Right atrium auricular region (tissue), 2 donors: ENCODE measurements at regions not wholly inside any gene's neighbourhood (a gene's known extent, or its start where the extent isn't known, plus 50 kb on each side); places are given as distances from the start of the nearest gene placed in this dataset.
A peak's percentile ranks its signal among the peaks of the same experiment; 100 is the strongest.

Experiments
- DNase-seq: peaks from one replicate; pipeline ENCODE4 v3.0.0-alpha.2; 2019; ENCODE audit warnings: low spot score
- H3K27ac ChIP-seq, 2 donors: fragments of 200-600 bp; sonication (generic); 1 replicate in 1 of 2; 2 replicates in 1 of 2; pipeline ENCODE4 v1.5.1; 2016 to 2019
- H3K27me3 ChIP-seq, 2 donors: fragments of 200-600 bp; sonication (generic); one replicate each; pipeline versions ENCODE4 v1.5.1 to v1.6.0; 2017 to 2019
- H3K36me3 ChIP-seq: fragments of 200-600 bp; sonication (generic); one replicate; pipeline ENCODE4 v1.5.1; 2016
- H3K4me1 ChIP-seq, 2 donors: fragments of 200-600 bp; sonication (generic); one replicate each; pipeline versions ENCODE4 v1.5.1 to v1.6.0; 2017 to 2019
- H3K4me3 ChIP-seq, 2 donors: fragments of 200-600 bp; sonication (generic); 1 replicate in 1 of 2; 2 replicates in 1 of 2; pipeline ENCODE4 v1.5.1; 2017 to 2019; ENCODE audit warnings: mild to moderate bottlenecking in 1 of 2, moderate library complexity in 1 of 2
- H3K9me3 ChIP-seq, 2 donors: fragments of 200-600 bp; sonication (generic); one replicate each; pipeline ENCODE4 v1.5.1; 2019
- TF ChIP-seq, protein P1 (sequence below), 2 donors: fragments of 200-600 bp; sonication (generic); IDR thresholded peaks; one replicate each; pipeline ENCODE4 v1.5.1; 2019; ENCODE audit warnings: antibody characterized with exemption in 2 of 2

DNA sequence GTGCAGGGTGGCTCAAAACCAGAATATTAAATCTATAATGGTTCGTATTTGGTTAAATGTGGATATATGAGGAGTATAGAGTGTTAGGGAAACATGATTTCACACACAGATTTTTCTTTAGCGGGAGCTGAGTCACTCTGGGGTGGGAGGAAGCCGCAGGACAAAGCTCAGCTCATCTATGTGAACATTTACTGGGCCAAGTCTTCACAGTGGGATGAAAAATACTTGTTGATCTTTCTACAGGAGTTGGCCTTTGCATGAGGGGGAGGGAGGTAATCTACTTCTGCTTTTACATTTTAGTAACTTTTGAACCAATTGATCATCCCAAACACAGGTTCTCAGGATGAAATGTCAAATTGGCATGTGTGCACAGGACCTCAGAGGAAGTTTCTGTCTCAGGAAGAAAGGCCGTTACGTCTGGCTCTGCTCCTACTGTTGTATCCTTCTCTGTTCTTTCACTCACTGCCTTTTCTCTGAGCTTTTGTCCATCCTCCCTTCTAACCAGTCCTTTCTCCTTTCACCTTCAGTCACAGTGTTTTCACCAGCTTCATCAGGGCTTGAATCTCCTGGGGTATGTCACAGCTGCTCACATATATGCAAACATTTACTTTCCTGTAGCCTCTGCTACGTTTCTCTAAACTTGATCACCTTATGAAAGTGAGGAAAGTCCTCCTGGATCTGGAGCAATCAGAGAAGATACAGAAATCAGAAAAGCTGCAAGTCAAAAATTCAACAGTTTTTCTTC lies 943.3 kb upstream of the FANCL start:
- Histone ChIP-seq H3K9me3 (no peaks in the 10 kb centered on the region), H3K27me3 (no peaks in the 10 kb centered on the region), H3K27ac (no peak overlapping the region), H3K4me3 (no peak overlapping the region), H3K4me1 (no peaks in the 10 kb centered on the region), H3K36me3 (no peaks in the 10 kb centered on the region)
- TF ChIP-seq, protein P1, sequence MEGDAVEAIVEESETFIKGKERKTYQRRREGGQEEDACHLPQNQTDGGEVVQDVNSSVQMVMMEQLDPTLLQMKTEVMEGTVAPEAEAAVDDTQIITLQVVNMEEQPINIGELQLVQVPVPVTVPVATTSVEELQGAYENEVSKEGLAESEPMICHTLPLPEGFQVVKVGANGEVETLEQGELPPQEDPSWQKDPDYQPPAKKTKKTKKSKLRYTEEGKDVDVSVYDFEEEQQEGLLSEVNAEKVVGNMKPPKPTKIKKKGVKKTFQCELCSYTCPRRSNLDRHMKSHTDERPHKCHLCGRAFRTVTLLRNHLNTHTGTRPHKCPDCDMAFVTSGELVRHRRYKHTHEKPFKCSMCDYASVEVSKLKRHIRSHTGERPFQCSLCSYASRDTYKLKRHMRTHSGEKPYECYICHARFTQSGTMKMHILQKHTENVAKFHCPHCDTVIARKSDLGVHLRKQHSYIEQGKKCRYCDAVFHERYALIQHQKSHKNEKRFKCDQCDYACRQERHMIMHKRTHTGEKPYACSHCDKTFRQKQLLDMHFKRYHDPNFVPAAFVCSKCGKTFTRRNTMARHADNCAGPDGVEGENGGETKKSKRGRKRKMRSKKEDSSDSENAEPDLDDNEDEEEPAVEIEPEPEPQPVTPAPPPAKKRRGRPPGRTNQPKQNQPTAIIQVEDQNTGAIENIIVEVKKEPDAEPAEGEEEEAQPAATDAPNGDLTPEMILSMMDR (IDR thresholded peaks at IDR 0.05) = no peak
- DNase-seq = no peak

DNA sequence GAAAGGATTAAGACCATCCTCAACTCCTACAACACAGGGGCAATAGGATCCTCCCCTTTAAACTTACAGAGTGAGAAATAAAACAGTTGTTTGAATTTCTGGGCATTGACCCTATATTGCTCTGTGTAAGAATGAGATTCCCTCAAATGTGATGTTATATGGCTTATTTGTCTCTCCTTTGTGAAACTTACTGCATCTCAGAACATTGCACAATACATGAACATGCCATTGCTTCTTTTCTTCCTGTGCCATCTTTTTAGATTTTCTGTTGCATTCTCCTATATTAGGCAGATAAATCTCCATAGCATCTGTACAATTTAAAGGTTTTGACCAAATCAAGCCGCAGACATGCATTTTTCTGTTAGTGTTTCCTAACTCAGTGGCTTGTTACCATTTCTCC lies 941.9 kb upstream of the FANCL start:
- Histone ChIP-seq H3K4me1 (no peaks in the 10 kb centered on the region), H3K4me3 (no peak overlapping the region), H3K27ac (no peak overlapping the region), H3K36me3 (no peaks in the 10 kb centered on the region), H3K27me3 (no peaks in the 10 kb centered on the region), H3K9me3 (no peaks in the 10 kb centered on the region)
- TF ChIP-seq, protein P1 (IDR thresholded peaks at IDR 0.05) = no peak
- no peak for DNase-seq

GRCh38 chr2:59182249-59182648 lies 941.1 kb upstream of the FANCL start:
- Histone ChIP-seq H3K27me3 (no peaks in the 10 kb centered on the region), H3K4me1 (no peaks in the 10 kb centered on the region), H3K4me3 (no peak overlapping the region), H3K27ac (no peak overlapping the region), H3K36me3 (no peaks in the 10 kb centered on the region), H3K9me3 (no peaks in the 10 kb centered on the region)
- no peak for DNase-seq
- TF ChIP-seq, protein P1 (IDR thresholded peaks at IDR 0.05) = peak in 1 of 2 donors; percentile 45

DNA sequence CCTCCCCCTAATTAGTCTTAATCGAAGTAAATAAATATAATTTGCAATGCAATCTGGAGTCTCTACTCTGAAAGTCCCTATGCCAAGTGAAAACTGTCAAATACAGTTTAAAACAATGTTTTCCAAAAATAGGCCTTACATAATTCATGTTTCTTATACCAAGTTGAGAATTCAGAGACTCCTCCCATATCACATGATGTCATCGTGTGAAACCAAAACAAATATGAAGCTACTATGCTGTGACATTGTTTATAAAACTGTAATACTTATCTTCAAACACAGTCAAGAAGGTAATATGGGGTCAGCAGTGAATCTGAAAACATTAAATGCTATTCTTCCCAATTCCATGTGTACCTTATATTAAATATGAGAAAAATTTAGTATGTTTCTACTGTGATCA lies 940.2 kb upstream of the FANCL start:
- H3K4me3 ChIP-seq = no peak overlapping the region
- TF ChIP-seq, protein P1 (IDR thresholded peaks at IDR 0.05) = no peak

GRCh38 chr2:59180621-59181020 lies 939.5 kb upstream of the FANCL start:
- H3K27ac ChIP-seq = no peak overlapping the region
- no peaks in the 10 kb centered on the region for H3K4me1 ChIP-seq
- H3K27me3 ChIP-seq = no peaks in the 10 kb centered on the region
- TF ChIP-seq, protein P1 (IDR thresholded peaks at IDR 0.05) = no peak
- no peak for DNase-seq
- no peaks in the 10 kb centered on the region for H3K36me3 ChIP-seq
- no peak overlapping the region for H3K4me3 ChIP-seq
- no peaks in the 10 kb centered on the region for H3K9me3 ChIP-seq

More for the DNA sequence above, 940.2 kb upstream of the FANCL start:
- Histone ChIP-seq H3K27me3 (no peaks in the 10 kb centered on the region), H3K36me3 (no peaks in the 10 kb centered on the region), H3K27ac (no peak overlapping the region), H3K4me1 (no peaks in the 10 kb centered on the region), H3K9me3 (no peaks in the 10 kb centered on the region)
- no peak for DNase-seq

- no peaks in the 10 kb centered on the region for H3K36me3 ChIP-seq
- no peak for DNase-seq
- H3K4me1 ChIP-seq = no peaks in the 10 kb centered on the region
Measured at GRCh38 chr2:59180111-59180510, 939.0 kb upstream of the FANCL start.

More at GRCh38 chr2:59180111-59180510, 939.0 kb upstream of the FANCL start:
- H3K4me3 ChIP-seq = no peak overlapping the region
- TF ChIP-seq, protein P1 (IDR thresholded peaks at IDR 0.05) = no peak
- no peak overlapping the region for H3K27ac ChIP-seq
- H3K27me3 ChIP-seq = no peaks in the 10 kb centered on the region
- no peaks in the 10 kb centered on the region for H3K9me3 ChIP-seq
